ENCODE measurements at regions not wholly inside any gene's neighbourhood (a gene's known extent, or its start where the extent isn't known, plus 50 kb on each side); places are given as distances from the start of the nearest gene placed in this dataset.
A peak's percentile ranks its signal among the peaks of the same experiment; 100 is the strongest.
"Not testable (repeated sequence)": the region's sequence is repeated elsewhere in the genome, so short reads cannot be mapped to it uniquely, and the experiment has no call there.

DNA sequence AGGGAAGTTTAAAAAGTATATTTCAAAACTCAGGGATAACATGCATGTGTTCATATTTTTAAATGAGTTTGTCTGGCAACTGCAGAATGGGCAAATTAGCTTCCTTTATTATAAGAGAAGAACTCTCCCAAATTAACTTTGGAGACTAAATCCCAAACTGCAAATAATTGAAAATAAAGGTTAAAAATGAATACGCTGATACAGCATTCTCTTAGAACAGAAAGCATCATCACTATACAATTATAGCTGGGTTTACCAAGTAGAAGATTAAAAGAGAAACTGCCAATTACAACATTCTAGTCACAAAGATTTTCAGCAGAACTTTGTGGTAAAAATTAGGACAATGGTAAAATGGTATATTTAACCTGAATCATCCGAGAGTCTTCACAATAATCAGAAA, 73.3 kb downstream of the OLFM4 start:
- DNase-seq (ENCODE audit: low read depth), result no peak

DNA sequence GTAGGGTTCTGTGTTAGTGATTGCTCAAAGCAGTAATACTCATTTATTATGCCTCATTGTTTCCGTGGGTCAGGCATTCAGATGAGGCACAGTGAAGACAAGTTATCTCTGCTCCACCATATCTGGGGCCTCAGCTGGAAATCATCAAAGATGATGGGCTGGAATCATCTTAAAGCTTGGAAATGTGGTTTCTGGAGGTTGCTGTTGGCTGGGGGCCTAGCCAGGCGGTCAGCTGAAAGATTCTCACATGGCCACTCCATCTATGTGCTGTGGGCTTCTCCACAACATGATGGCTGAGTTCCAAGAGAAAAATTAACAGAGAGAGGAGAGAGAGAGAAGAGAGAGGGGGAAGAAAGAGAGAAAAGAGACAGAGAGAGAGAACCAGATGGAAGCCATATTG, 75.5 kb downstream of the OLFM4 start:
- no peak for DNase-seq (ENCODE audit: low read depth)

DNA sequence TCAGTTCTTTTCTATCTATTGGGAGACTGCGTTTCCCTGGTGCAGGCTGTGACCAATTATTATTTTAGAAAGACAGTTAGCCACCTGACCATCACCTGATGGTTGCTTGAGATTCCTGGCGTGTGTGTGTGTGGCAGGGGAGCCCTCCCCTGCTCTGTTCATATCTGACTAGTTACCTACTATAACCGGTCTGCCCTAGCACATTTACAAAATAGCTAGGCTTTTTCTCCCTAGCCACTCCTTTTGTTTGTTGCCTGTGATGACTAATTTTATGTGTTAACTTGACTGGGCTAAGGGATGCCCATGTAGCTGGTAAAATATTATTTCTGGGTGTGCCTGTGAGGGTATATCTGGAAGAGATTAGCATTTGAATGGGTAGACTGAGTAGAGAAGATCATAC, 76.9 kb downstream of the OLFM4 start:
- no peak for DNase-seq (ENCODE audit: low read depth)

DNA sequence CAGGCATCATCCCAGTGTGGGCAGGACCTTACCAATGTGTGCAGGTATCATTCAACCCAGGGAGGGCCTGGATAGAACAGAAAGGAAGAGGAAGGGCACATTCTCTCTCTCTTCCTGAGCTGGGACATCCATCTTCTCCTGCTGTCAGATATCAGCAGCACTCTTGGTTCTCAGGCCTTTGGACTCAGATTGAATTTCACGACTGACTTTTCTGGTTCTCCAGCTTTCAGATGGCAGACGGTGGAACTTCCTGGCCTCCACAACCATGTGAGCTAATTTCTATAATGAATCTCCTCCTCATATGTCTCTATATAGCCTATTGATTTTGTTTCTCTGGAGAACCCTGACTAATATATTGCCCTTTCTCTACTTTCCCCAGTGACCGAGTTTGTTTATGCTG, 77.3 kb downstream of the OLFM4 start:
- DNase-seq (ENCODE audit: low read depth), result no peak

DNA sequence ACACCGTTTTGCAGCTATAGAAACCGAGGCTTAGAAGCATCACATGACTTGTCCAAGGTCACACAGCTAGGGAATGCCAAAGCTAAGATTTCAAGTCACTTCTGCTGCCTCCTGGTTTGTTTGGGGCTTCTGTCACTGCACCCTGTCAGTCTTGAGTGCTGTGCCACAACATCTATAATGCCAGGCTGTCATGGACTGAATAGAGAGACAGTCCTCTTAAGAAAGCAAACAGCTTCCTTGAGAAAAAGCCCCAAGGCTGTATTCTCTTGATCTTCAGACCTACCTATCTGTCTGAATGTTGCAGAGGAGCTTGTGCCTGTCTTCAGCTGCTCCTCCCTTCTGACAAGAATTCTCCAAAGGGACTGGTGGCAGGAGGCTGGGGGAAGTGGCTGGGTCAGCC, 81.6 kb downstream of the OLFM4 start:
- DNase-seq (ENCODE audit: low read depth), result no peak

DNA sequence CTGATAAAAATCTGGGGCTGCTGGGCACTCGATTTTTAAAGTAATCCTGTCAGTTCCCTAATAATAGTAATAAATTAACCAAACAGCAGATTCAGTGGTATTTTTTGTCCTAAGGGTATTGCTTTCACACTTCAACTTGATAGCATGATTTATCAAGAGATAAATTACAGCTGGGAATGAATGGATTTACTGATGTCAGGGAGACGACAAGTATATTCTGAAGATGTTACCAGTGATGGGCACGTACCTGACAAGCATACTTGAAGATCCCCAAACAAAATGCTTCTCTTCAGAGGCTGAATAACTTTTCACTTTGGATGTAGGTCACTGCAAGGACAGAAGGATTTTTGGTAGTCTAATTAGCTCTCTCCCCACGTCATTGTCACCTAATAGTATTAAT, 82.0 kb downstream of the OLFM4 start:
- DNase-seq (ENCODE audit: low read depth), result no peak

DNA sequence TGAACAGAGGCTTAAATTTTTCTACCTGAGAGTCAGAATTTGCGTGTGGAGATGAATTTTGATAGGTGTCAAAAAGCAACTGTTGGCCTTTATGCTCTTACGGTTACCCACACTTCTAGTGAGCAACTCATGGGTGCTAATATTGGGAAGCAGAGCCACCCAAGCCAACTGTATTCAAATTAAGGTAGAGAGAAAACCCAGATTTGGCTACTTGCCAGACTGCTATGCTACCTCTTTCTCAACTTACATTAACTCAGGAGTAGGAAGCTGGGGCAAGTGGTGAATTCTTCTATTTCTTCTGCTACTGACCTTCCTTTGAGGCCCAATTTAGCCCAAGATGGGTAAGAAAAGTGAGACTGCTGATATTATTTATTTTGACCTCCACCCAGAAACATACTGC, 83.9 kb downstream of the OLFM4 start:
- DNase-seq (ENCODE audit: low read depth), result no peak

DNA sequence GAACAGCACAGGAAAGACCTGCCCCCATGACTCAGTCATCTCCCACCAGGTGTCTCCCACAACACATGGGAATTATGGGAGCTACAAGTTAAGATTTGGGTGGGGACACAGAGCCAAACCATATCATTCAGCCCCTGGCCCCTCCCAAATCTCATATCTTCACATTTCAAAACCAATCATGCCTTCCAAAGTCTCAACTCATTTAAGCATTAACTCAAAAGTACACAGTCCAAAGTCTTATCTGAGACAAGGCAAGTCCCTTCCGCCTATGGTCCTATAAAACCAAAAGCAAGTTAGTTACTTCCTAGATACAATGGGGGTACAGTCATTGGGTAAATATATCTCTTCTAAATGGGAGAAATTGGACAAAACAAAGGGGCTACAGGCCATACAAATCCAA, 88.4 kb downstream of the OLFM4 start:
- DNase-seq (ENCODE audit: low read depth), result not testable (repeated sequence)

DNA sequence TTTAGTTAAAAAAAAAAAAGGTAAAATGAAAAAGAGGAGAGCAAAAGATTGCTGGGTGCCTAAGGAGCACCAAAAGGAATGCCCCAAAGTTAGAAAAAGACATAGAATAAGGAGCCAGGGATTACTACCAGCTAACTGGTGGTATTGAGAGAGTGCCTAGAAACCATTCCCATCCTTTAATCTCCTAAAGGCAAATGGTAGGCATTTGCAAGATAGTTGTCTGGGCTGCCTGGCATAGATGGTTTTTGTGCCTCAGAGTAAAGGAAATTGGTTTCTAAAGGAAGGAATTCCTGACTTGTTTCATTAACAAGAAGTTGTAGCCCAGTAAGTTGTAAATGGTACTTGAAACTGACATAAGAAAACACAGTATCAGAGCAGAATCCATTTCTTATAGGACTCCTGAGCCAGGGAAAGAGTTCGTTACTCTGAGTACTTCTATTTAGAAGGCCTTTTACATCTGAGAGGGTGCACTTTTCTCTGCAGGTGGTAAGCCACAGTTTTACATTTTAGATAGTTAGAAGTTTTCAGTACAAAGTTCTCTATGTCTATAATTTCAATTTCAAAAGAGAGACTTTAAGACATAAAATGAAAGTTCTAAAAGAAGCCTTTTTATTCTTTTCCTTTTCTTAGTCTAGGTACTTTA, 92.6 kb downstream of the OLFM4 start:
- no peak for DNase-seq (ENCODE audit: low read depth)

DNA sequence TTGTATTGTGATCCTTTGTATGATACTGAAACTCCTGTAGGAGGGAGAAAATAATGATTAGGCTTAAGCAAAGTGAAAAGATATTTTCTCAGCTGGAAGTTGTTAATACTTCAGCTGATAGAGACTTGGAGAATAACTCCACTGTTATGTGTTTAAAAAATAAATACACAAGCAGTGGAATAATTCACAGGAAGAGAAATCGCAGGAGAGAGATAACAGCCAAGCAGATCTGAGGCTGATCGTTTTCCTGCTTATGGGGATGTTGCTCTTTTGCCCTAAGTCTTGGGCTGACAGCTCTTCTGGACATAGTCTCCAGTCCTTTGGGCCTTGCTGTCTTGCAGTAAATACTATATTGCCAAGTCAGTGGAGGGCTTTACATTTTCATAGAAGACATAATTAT, 93.3 kb downstream of the OLFM4 start:
- DNase-seq (ENCODE audit: low read depth), result no peak

DNA sequence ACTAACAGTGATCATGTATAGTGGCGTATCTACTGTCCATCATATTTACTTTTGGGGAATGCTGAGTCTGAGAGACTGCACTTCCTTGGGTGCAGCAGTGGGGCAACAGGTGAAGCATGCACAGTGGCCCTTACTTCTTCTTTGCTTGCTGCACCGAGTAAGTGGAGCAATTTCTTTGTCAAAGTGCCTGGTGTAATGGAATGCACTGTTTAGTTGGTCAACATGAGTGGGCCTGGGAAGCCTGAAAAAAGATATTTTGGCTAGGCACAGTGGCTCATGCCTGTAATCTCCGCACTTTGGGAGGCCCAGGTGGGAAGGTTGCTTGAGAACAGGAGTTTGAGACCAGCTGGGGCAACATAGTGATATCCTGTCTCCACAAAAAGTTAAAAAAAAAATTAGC, 94.9 kb downstream of the OLFM4 start:
- no peak for DNase-seq (ENCODE audit: low read depth)

DNA sequence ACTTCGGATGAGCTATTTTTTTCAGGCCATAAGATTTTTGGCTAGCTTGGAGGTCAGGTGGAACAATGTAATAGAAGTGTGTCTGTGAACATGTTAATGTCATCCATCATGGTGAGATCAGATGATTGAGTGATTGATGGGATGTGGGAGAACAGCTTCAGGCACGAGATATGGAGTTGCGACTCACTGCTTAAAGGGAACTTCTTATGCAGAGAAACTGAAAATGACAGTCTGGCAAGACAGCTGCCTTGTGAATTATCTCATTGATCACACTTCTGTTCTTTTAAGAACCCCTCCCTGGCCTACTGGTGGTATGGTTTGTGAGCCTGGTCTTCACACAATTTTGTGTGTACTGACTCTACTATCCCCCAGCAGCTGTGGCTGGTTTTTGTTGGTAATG, 96.0 kb downstream of the OLFM4 start:
- no peak for DNase-seq (ENCODE audit: low read depth)

DNA sequence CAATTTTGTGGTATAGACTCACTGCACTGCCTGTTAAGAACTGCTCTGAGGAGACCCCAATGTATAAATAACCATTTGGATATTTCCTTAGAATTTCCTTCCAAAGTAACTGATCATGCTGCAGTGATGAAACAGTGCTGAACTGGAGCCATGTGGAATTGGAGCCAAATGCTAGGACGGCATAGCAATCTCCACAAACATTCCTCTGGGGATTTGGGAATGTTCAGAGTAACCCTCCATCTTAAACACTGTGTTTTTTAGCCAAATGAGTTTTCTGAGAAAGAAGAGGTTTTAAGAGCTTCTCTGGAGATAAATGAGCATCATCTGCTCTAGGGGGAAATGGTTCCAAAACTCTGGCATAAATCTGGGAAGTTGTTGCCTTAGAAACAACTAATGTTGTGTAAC, 98.2 kb downstream of the OLFM4 start:
- no peak for DNase-seq (ENCODE audit: low read depth)

DNA sequence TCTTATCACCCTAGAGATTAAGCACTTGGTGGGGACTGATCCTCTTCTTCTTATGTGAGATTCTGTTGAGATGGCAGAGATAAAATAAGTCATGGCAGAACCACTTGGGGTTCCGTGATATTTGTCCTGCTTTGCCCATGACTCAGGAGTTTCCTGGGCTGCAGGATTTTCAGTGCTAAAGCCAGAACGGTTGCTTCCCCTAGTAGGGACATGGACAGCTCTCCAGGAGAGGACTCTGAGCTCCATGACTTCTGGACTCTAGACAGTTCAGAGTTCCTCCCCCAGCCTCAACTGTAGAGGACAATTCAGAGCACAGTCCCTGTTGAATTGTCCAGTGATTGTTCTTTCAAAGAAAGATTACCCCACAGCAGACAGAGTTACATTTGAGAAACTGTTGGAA, 98.8 kb downstream of the OLFM4 start:
- DNase-seq (ENCODE audit: low read depth), result no peak

DNA sequence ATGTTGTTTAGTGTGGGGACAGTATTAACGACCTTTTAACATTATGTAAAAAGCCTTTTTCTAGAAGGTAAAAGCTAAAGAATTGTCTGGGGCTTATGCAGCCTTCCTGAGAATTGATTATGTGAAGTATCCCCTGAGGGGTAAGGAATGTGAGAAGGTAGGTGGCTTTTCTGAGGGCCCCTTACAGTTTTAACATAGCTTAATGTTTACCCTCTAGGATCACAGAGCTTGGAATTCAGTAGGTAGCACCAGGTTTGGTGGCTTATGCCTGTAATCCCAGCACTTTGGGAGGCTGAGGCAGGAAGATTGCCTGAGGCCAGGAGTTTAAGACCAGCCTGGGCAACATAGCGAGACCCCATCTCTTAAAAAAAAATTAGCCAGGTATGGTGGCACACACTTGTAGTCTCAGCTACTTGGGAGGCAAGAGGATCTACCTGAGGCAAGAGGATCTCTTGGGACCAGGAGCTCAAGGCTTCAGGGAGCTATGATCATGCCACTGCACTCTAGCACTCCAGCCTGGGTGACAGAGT, 101.3 kb downstream of the OLFM4 start:
- DNase-seq (ENCODE audit: low read depth), result no peak

DNA sequence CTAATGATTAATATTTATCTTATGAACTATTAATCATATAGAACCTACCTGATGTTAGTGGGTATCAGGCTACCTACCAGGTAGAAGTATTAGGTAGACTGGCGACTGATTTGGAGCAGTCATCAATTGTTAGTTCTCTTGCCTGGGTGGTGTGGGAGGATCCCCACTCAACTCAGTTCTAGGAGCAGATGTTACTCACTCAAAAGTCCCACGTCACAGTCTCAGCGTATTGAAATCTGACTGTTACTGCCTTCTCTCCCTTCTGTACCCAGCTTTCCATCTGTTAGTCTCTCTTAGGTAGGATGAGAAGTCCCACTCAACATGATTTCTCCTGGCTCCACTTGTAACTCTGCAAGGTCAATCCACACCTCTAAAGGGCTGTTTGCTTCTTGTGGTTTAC, 102.7 kb downstream of the OLFM4 start:
- no peak for DNase-seq (ENCODE audit: low read depth)

DNA sequence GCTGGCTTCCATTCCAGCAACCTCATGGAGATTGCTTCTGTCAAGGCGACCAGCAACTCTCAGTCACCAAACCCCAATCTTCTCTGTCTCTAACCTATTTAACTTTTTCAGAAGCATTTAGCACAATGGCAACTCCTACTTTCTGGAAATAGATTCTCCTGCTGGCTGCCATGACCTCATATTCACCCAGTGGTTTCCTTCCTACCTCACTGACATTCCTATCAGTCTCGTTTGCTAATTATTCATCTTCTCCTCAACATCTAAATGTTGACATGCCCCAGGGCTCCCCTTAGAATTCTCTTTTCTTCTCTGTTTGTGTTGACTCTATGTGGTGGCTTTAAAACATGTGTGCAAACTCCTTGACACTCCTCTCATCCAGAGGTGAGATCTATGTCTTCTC, 106.7 kb downstream of the OLFM4 start:
- no peak for DNase-seq (ENCODE audit: low read depth)

DNA sequence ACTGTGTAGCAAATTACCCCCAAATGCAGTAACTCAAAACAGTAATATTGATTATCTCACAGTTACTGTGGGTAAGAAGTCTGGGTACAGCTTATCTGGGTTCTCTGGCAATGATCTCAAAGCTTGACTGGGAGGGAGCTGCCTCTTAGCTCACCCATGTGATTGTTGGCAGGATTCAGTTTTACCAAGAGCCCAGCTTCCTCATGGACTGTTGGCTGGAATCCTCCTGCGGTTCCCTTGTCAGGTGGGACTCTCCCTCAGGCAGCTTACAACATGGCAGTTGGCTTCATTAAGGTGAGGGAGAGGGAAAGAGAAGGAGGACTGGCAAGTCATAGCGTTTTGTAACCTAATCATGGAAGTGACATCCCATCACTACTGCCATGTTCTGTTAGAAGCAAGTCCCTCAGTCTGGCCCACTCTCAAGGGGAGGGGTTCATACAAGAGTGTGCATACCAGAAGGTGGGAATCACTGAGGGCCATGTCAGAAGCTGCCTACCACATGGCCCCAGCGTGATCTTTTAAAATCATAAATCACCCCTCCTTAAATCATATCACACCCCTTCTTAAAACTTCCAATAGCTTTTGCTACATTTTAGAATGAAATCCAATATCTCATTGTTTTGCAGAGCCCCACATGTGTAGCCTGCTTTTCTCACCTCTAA, 108.1 kb downstream of the OLFM4 start:
- DNase-seq (ENCODE audit: low read depth), result no peak

DNA sequence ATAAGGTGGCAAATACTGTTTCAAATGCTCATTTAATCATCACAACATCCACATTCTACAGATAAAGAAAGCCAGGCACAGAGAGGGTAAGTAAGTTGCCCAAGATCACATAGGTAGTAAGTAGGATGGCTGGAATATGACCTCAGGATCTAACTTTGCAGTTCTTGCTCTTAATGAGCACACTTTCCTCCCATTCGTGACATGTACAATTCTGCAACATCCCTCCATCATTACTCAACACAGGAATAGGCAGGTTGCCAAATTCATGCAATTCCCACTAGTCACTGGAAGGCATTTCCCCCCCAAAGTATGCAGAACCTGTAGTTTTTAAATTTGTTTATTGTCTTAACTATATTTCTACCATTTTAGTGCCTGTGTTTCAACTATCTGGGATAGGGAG, 109.2 kb downstream of the OLFM4 start:
- DNase-seq (ENCODE audit: low read depth), result peak; percentile 17

DNA sequence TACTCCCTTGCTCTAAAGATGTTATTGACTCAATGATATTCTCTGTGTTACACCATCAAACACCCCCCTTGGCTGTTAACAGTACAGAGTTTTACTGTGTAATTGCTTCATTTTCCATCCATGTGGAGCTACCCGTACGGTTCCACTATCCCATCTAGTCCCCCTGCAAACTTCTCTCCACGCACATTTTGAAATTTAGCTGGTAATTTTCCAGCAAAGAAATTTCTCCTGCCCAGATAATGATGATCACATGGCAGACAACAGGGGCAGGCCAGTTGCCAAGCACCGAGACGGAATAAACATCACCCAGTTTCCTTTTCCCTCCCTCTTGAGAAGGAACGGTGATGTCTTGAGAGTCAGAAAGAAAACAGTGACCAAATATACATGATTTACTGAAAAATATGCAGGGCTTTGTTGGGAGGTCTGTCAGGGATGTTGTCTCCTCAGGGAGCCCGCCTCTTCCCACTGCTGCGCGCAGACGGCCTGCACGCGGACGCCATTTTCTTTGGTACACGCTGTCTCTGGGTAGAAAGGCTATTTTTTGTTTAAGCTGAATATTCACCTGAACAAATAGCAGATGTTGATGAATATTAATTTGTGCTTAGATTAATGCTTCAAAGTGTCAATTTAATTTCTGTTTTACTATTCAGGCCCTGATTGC, 109.9 kb downstream of the OLFM4 start:
- DNase-seq (ENCODE audit: low read depth), result no peak

DNA sequence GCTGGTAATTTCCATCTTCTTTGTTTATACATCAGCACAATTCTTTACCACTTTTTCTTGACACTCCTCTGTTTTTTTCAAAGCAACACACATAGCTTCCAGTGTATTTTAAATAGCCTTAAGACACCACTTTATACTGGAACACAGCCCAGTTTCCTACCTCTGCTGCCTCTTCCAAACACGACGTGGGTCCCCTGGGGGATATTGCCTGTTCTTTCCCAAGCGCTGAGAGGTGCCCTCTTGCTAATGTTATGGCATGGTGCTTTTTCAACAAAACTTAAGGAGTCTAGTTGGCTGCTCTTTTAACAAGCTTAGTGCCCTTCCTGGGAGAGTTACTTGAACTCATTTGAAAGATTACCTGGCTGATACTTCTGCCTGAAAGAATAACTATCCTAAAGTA, 112.7 kb downstream of the OLFM4 start:
- no peak for DNase-seq (ENCODE audit: low read depth)

DNA sequence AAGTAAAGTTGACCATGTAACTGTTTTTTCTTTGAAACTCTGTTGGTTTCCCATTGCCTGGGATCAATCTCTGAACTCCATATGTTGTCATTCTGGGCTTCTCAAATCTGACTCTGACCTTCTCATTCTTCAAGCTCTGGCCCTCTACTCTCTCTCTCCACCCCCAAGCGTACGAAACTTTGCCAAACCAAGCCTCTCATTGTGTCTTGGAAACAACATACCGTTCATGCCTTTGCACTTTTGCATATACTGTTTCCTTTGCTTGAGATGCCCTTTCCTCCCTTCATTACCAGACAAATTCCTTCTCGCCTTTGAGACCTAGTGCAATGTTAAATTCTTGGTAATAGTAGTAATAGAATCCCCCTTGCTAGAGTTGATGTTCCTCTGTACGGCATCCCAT, 113.7 kb downstream of the OLFM4 start:
- DNase-seq (ENCODE audit: low read depth), result no peak

DNA sequence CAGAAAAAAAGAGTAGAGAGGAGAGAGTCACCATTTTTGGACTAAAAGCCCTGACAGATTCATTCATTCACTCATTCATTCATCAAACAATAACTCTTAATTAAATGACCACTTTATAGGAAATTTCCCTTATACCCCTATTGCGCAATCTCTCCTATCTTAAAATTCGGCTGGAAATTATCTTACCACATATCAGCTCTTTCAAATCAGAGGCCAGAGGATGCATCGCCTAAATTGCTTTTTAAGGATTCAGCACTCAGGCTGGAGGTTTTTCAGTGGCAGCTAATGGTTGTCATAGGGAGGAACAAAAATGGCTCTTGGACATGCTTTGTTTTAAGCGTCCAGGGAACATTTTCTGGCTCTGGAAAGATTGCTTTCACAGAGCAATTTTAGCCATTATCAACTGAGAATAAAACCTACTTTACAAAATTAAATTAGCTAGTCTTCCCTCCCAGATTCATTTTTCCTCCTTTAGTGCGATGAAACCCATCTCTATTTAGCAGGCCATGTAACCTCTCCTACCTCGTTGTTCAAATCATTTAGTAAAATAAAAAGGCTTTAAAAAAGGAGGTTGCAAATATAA, 115.2 kb downstream of the OLFM4 start:
- no peak for DNase-seq (ENCODE audit: low read depth)

Measured in M059J (cell line).